C4-2B (cell line): ENCODE measurements at regions not wholly inside any gene's neighbourhood (a gene's known extent, or its start where the extent isn't known, plus 50 kb on each side); places are given as distances from the start of the nearest gene placed in this dataset.

Source experiments
- CTCF ChIP-seq: fragments of 450-650 bp; conservative IDR thresholded peaks from 2 replicates; pipeline ENCODE4 v1.5.1; 2017; ENCODE audit warnings: mild to moderate bottlenecking
- ZFX ChIP-seq: fragments of 450-650 bp; IDR thresholded peaks from 2 replicates; pipeline ENCODE4 v1.6.1; 2017

- TF ChIP-seq ZFX (no peak), CTCF (no peak)
Observed at GRCh38 chr14:62308316-62308715, 546.1 kb downstream of the SNAPC1 start.
